ENCODE measurements at regions not wholly inside any gene's neighbourhood (a gene's known extent, or its start where the extent isn't known, plus 50 kb on each side); places are given as distances from the start of the nearest gene placed in this dataset.

GRCh38 chr4:4808086-4808485, 51.4 kb upstream of the MSX1 start:
- DNase-seq, result no peak

- no peak for DNase-seq
These were observed 53.6 kb upstream of the MSX1 start for GRCh38 chr4:4805887-4806286.

DNA sequence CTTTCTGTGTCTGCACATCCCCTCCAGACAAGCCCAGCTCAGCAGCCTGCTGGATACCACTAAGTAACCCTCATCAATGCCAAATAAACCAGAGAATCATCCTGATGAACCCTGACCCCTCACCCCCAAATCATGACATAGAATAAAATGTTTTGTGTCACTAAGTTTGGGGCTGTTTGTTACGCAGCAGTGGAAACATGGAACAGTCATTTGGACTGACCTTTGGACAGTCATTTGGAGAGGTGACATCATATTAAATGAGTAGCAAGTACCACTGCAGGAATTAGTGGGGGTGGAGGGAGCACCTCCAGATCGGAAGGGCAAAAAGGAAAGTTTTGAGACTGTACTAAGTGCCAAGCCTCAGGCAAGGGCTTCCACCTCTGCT, 55.6 kb upstream of the MSX1 start:
- no peak for DNase-seq

DNA sequence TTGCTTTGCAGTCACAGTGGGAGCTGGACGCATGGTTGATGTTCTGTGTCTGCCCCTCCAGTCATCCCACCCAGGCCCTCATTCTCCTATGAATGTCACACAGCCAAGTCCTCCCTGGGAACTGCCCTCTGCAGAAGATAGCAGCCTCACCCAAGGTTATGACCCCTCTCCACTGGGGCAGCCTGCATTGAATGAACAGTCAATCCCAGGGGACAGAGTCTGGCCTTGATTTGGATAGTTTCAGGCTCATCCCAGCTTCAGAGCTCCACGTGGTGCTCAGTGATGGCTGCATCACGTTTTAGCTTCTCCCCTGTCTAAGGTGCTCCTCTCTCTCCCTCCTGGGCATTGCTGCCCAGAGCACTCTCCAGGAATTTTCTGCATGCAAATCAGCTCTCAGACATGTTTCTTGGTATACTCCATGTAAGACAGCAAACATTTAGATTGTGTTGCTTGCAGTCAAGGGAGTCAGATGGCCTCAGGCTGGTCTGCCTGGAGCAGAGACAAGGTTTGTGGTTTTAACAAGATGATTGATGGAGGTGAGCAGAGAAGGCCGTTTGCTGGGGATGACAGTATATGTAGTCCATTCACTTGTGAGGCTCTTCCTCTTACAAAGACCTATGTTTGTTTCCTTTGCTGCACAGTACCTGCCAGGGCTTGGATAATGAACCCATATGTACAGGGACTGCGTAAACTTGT, 56.1 kb upstream of the MSX1 start:
- DNase-seq, result no peak

DNA sequence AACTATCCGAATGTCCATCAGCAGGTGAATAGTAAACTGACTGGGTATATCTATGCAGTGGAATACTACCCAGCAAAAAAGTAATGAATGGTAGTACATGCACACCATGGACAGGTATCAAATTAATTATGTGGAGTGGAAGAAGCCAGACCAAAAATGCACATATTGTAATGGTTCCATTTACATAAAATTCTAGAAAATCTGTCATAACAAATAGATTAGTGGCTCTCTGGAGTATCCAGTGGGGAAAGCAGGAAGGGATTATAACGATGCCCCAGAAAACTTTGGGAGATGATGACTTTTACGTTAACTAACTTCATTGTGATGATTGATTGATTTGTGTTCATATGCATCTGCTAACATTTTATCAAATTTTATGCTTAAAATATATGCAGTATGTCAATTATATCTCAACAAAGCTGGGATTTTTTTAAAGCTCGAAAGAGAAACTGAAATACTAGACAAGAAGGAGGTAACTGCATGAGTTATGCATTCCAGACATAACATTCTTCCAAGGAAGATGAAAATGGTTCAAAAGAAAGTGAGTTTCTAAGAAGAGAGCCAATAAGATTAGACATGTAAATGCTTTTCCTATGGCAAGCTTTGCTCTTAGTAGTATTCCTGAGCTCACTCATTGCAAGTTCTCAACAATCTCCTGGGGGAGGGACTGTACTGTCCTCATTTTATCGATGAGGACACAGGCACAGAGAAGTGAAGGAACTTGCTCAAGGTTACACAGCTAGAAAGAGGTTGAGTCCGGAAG, 58.6 kb upstream of the MSX1 start:
- no peak for DNase-seq

GRCh38 chr4:4794421-4794820, 65.0 kb upstream of the MSX1 start:
- DNase-seq, result no peak

GRCh38 chr4:4792466-4792865, 67.0 kb upstream of the MSX1 start:
- no peak for DNase-seq

GRCh38 chr4:4791299-4792111, 68.0 kb upstream of the MSX1 start:
- DNase-seq, result no peak

DNA sequence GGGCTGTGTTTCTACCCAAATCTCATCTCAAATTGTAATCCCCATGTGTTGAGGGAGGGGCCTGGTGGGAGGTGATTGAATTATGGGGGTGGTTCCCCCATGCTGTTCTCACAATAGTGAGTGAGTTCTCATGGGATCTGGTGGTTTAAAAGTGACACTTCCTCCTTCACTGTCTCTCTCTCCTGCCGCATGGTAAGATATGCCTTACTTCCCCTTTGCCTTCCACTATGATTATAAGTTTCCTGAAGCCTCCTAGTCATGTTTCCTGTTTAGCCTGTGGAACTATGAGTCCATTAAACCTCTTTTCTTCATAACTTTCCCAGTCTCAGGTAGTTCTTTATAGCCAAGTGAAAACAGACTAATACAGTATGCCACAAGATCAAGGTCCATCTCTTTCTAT, 70.0 kb upstream of the MSX1 start:
- peak; percentile 8 for DNase-seq

GRCh38 chr4:4788573-4788972, 70.9 kb upstream of the MSX1 start:
- no peak for DNase-seq

DNA sequence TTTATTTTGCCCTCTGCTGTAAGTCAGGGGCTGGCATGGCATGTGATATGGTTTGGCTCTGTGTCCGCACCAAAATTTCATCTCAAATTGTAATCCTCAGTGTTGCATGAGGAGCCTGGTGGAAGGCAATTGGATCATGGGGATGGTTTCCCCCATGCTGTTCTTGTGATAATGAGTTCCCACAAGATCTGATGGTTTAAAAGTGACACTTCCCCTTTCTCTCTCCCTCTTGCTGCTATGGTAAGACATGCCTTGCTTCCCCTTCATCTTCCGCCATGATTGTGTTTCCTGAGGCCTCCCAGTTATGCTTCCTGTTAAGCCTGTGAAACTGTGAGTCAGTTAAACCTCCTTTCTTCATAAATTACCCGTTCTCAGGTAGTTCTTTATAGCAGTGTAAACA, 72.0 kb upstream of the MSX1 start:
- peak; percentile 18 for DNase-seq

GRCh38 chr4:4784379-4784778, 75.1 kb upstream of the MSX1 start:
- DNase-seq, result no peak

GRCh38 chr4:4783847-4784246, 75.6 kb upstream of the MSX1 start:
- DNase-seq, result no peak

DNA sequence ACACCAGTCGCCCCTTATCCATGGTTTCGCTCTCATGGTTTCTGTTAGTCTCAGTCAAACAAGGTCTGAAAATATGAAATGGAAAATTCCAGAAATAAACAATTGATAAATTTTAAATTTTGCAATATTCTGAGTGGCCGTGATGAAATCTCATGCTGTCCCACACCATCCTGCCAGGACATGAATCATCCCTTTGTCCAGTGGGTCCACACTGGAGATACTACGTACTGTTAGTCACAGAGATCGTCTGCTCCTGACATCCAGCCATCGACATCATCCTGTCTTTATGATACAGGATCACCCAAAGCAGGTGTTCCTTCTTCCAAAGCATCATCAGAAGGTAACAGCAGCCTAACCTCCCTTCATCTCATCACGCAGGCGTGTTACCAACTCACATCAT, 76.5 kb upstream of the MSX1 start:
- DNase-seq, result no peak

DNA sequence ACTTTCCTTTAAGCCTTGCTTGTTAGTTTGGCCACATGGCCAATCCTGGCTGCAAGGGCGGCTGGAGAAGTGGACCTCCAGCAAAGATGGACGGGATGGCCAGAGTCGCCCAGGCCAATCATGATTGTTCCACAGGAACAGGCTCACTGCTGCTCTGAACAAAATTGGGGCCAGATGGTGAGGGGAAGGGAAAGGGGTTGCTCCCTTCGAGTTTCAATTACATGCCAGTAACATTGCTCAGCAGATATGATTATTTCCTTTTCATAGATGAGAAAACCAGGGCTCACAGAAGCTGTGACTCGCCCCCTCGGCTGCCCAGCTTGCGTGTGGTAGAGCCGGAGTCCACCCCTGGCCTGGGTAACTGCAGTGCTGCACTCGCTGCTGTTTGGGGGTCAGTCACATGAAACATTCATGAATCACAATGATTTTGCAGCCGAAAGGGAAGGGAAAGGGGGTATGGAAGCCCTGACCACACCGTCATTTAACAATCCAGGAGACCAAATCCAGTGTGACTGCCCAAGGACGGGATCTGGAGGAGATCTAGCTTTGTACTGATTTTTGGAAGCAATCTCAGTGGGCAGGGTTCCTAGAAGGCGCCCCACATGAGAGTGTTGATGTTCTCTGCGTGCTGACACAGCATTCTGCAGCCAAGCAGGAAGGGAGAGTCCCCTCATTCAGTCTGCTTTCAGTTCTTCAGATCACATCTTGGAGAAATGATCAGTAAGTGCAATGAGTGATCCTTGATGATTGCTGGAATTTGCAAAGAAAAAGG, 77.3 kb upstream of the MSX1 start:
- no peak for DNase-seq

- no peak for DNase-seq
These were observed 78.7 kb upstream of the MSX1 start for GRCh38 chr4:4780729-4781244.

DNA sequence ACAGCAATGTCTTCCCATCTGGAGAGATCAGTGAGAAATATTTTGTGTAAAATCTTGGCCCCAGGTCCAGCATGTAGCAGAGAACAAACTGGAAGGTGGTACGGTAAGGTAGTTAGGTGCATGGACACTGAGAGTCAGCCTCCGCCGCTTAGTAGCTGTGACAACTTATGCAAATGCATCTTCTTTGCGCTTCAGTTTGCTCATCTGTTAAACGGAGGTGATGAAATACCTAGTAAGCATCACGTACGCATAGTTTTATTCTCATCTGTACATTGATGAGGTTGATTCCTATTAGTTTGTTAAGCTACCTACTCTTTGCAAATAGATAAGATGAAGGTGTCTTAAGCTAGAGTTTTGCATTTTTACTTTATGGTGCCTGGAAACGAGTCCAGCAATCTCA, 80.0 kb upstream of the MSX1 start:
- no peak for DNase-seq

DNA sequence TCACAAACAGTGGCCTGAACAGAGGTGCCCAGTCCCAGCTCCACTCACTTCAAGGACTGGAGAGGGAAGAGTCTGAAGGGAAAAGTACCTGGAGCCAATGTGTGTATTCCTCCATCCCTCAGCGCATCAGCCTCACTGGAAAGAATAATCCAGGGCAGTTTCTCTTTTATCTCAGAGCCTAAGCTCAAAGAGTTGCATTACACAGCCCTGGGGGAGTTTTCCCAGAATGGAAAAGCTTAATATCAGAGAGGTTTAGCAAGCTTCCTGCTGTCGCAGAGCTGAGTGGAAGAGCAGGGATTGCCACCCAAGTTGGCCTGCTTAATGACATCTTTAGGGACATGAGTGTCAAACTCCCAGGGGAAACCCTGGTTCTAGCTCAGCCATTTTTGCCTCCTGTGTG, 80.4 kb upstream of the MSX1 start:
- no peak for DNase-seq

- DNase-seq, result no peak
These were observed 80.9 kb upstream of the MSX1 start for GRCh38 chr4:4778554-4778953.

GRCh38 chr4:4776934-4777333, 82.5 kb upstream of the MSX1 start:
- DNase-seq, result no peak

- DNase-seq, result no peak
These were observed 83.1 kb upstream of the MSX1 start for GRCh38 chr4:4776335-4776734.

- no peak for DNase-seq
These were observed 83.9 kb upstream of the MSX1 start for GRCh38 chr4:4775493-4776004.

DNA sequence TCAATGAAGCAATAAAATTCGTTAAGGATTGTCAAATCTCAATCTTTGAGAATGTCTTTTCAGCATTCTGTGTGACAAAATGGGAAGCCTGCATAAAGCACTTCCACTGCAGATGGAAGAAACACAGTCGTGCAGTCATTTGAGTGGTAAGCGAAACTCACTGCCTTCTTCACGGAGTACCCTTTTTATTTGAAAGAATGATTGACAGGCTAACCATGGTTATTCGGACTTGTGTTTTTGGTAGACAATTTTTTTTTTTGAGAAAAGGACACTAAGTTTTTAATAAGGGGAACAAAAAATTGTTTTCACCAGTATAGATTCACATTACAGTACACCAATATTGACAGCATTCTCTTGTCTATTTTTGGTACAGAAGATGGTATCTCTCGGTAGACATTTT, 86.9 kb upstream of the MSX1 start:
- no peak for DNase-seq
